Panc1 (cell line): ENCODE measurements at regions not wholly inside any gene's neighbourhood (a gene's known extent, or its start where the extent isn't known, plus 50 kb on each side); places are given as distances from the start of the nearest gene placed in this dataset.

Source experiments
- ATAC-seq: fragments of 200-7000 bp; cut with Tn5 transposase; 2 replicates; pipeline ENCODE4 v1.9.1; 2020; ENCODE audit warnings: mild to moderate bottlenecking, moderate library complexity
- BruUV-seq: library from RNA; stranded (reverse); fragments of 400-500 nt; replicated peaks from 2 replicates; lab custom pipeline; 2021; lab: Mats Ljungman, UMichigan
- CTCF ChIA-PET: fragments of 300-600 bp; sonication (Branson Sonifier 250); formaldehyde crosslinking; loops from one replicate; lab custom pipeline; 2022; ENCODE audit warnings: antibody characterized with exemption; lab: Charles Lee
- POLR2A ChIA-PET: fragments of 300-600 bp; sonication (Branson Sonifier 250); formaldehyde crosslinking; loops from one replicate; lab custom pipeline; 2022; ENCODE audit warnings: antibody characterized with exemption; lab: Charles Lee
- DNase-seq: peaks from one replicate; pipeline ENCODE4 v3.0.0-alpha.2; 2010; ENCODE audit warnings: low read depth, low spot score
- H3K27ac ChIP-seq: 2 replicates; pipeline ENCODE4 v1.5.1; 2011; ENCODE audit warnings: mild to moderate bottlenecking, low read length, inconsistent platforms
- H3K27me3 ChIP-seq: fragments of 200-500 bp; sonication (Bioruptor generic); 2 replicates; pipeline ENCODE4 v1.6.0; 2014; ENCODE audit warnings: low read length, inconsistent platforms; ENCODE audit not compliant: control insufficient read depth, insufficient read depth
- H3K36me3 ChIP-seq: fragments of 200-500 bp; sonication (Bioruptor generic); 2 replicates; pipeline ENCODE4 v1.5.1; 2014; ENCODE audit warnings: inconsistent platforms, mild to moderate bottlenecking, low read length, moderate library complexity; ENCODE audit not compliant: control insufficient read depth, insufficient read depth
- H3K4me1 ChIP-seq: 2 replicates; pipeline ENCODE4 v1.5.1; 2011; ENCODE audit warnings: inconsistent platforms, mild to moderate bottlenecking, low read length, moderate library complexity; ENCODE audit not compliant: control insufficient read depth, insufficient read depth
- H3K4me3 ChIP-seq, 2 experiments: 2 replicates each; pipeline ENCODE4 v1.5.1; 2011 to 2012; ENCODE audit warnings: low read depth in 2 of 2, low read length in 2 of 2, mild to moderate bottlenecking in 2 of 2, inconsistent platforms in 1 of 2, moderate library complexity in 1 of 2
- H3K9me3 ChIP-seq: fragments of 200-500 bp; sonication (Bioruptor generic); 2 replicates; pipeline ENCODE4 v1.5.1; 2014; ENCODE audit warnings: low read depth, mild to moderate bottlenecking, inconsistent platforms, low read length, moderate library complexity; ENCODE audit not compliant: control insufficient read depth, insufficient read depth
- POLR2AphosphoS5 ChIP-seq: IDR thresholded peaks from 2 replicates; pipeline ENCODE4 v1.6.1; 2012; ENCODE audit warnings: mild to moderate bottlenecking, low read depth, low read length, moderate library complexity
- REST ChIP-seq, 2 experiments: IDR thresholded peaks; 2 replicates each; pipeline ENCODE4 v1.6.1; 2011 to 2012; ENCODE audit warnings: low read depth in 2 of 2, control low read depth in 1 of 2, low read length in 1 of 2, mild to moderate bottlenecking in 1 of 2, moderate library complexity in 1 of 2; ENCODE audit not compliant: insufficient read depth in 1 of 2
- SIN3A ChIP-seq: IDR thresholded peaks from 2 replicates; pipeline ENCODE4 v1.6.1; 2012; ENCODE audit warnings: low read depth, mild to moderate bottlenecking, low read length, moderate library complexity, borderline replicate concordance; ENCODE audit not compliant: insufficient read depth
- TCF7L2 ChIP-seq: IDR thresholded peaks from 2 replicates; pipeline ENCODE4 v1.6.1; 2011; ENCODE audit warnings: mild to moderate bottlenecking, low read depth, low read length, inconsistent platforms
- in situ Hi-C: cut with HindIII; loops from 2 replicates; pipeline ENCODE4 v1.10.0; 2016; ENCODE audit warnings: low sequenced_read_pairs, low pct_unique_long_range_greater_than_20kb
- intact Hi-C: fragments of 100-400 bp; cut with micrococcal nuclease; formaldehyde crosslinking; loops from one replicate; pipeline ENCODE4 v1.10.0; 2022; ENCODE audit not compliant: unreplicated experiment
- TF ChIP-seq, protein P1 (sequence below): fragments of 450-650 bp; IDR thresholded peaks from 2 replicates; pipeline ENCODE4 v1.5.1; 2017; ENCODE audit warnings: mild to moderate bottlenecking

GRCh38 chr12:123067654-123068053 lies 83.2 kb downstream of the PITPNM2 start:
- no peak for DNase-seq

GRCh38 chr12:123066384-123066710 lies 84.5 kb downstream of the PITPNM2 start:
- Histone ChIP-seq H3K27ac (no peak overlapping the region), H3K4me3 (no peak overlapping the region), H3K27me3 (no peaks in the 10 kb centered on the region), H3K36me3 (no peaks in the 10 kb centered on the region), H3K9me3 (no peaks in the 10 kb centered on the region), H3K4me1 (peaks cover 35% of the 10 kb centered on the region)
- DNase-seq (no peak), ATAC-seq (no peak)
- ChIA-PET CTCF (no interaction called here), POLR2A (no interaction called here)
- BruUV-seq: no TSS peak
- in situ Hi-C loops (no loop called here), intact Hi-C loops (no loop called here)
- TF ChIP-seq SIN3A (no peak), REST (IDR thresholded peaks at IDR 0.05; ENCODE audit: insufficient read depth in 1 of 2, low read depth in 2 of 2, low read length in 1 of 2) (no peak), TCF7L2 (no peak), POLR2AphosphoS5 (no peak)
- TF ChIP-seq, protein P1, sequence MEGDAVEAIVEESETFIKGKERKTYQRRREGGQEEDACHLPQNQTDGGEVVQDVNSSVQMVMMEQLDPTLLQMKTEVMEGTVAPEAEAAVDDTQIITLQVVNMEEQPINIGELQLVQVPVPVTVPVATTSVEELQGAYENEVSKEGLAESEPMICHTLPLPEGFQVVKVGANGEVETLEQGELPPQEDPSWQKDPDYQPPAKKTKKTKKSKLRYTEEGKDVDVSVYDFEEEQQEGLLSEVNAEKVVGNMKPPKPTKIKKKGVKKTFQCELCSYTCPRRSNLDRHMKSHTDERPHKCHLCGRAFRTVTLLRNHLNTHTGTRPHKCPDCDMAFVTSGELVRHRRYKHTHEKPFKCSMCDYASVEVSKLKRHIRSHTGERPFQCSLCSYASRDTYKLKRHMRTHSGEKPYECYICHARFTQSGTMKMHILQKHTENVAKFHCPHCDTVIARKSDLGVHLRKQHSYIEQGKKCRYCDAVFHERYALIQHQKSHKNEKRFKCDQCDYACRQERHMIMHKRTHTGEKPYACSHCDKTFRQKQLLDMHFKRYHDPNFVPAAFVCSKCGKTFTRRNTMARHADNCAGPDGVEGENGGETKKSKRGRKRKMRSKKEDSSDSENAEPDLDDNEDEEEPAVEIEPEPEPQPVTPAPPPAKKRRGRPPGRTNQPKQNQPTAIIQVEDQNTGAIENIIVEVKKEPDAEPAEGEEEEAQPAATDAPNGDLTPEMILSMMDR: no peak

More at GRCh38 chr12:123067654-123068053, 83.2 kb downstream of the PITPNM2 start:
- H3K4me1 ChIP-seq: peaks cover 23% of the 10 kb centered on the region
- H3K4me3 ChIP-seq: no peak overlapping the region
- intact Hi-C loops (no loop called here), in situ Hi-C loops (no loop called here)
- no peak for ATAC-seq
- no peaks in the 10 kb centered on the region for H3K9me3 ChIP-seq
- POLR2A ChIA-PET: no interaction called here
- no TSS peak for BruUV-seq
- H3K27ac ChIP-seq: no peak overlapping the region
- H3K36me3 ChIP-seq: no peaks in the 10 kb centered on the region
- CTCF ChIA-PET: no interaction called here
- H3K27me3 ChIP-seq: no peaks in the 10 kb centered on the region
- TF ChIP-seq, protein P1: no peak
- no peak for TF ChIP-seq SIN3A
- TF ChIP-seq POLR2AphosphoS5: no peak
- TF ChIP-seq TCF7L2: no peak
- TF ChIP-seq REST (IDR thresholded peaks at IDR 0.05; ENCODE audit: insufficient read depth in 1 of 2, low read depth in 2 of 2, low read length in 1 of 2): no peak
